SK-N-SH (cell line): ENCODE measurements at regions not wholly inside any gene's neighbourhood (a gene's known extent, or its start where the extent isn't known, plus 50 kb on each side); places are given as distances from the start of the nearest gene placed in this dataset.

ENCODE experiments used
- CTCF ChIA-PET: fragments of 300-600, 350-600 bp; formaldehyde crosslinking; extraction: SDS; loops from one replicate; lab custom pipeline; 2021; lab: Yijun Ruan, JAX
- POLR2A ChIA-PET: fragments of 350-600 bp; sonication (Branson Sonifier 250); formaldehyde crosslinking; extraction: SDS; loops from one replicate; lab custom pipeline; 2020; ENCODE audit warnings: antibody characterized with exemption, inconsistent platforms; lab: Yijun Ruan, JAX
- DNase-seq: peaks from one replicate; pipeline ENCODE4 v3.0.0; 2012
- H2AFZ ChIP-seq: fragments of 200-600 bp; sonication (generic); 2 replicates; pipeline ENCODE4 v1.8.1; 2016; ENCODE audit warnings: antibody characterized with exemption, mild to moderate bottlenecking, low read depth
- H3F3A ChIP-seq: fragments of 200-600 bp; sonication (generic); replicated peaks from 2 replicates; pipeline ENCODE3; 2016; ENCODE audit warnings: antibody characterized with exemption, mild to moderate bottlenecking; ENCODE audit not compliant: insufficient read depth
- H3K27ac ChIP-seq, 2 experiments: fragments of 200-500 bp in 1 of 2; fragments of 200-600 bp in 1 of 2; sonication (Bioruptor generic) in 1 of 2; sonication (generic), shearing (Covaris generic) in 1 of 2; 2 replicates each; pipeline versions ENCODE4 v1.5.1 to v1.6.1; 2014 to 2016; ENCODE audit warnings: low read depth in 2 of 2, inconsistent platforms in 1 of 2, low read length in 1 of 2, mild to moderate bottlenecking in 1 of 2, mixed read lengths in 1 of 2
- H3K27me3 ChIP-seq: fragments of 200-600 bp; sonication (generic), shearing (Covaris generic); 2 replicates; pipeline ENCODE4 v1.6.1; 2016; ENCODE audit warnings: mixed run types; ENCODE audit not compliant: insufficient read depth
- H3K36me3 ChIP-seq, 2 experiments: fragments of 200-500 bp in 1 of 2; fragments of 200-600 bp in 1 of 2; sonication (Bioruptor generic) in 1 of 2; sonication (generic) in 1 of 2; replicated peaks in 1 of 2; 2 replicates each; pipeline versions ENCODE3 to v1.5.1; 2014 to 2016; ENCODE audit warnings: low read length in 1 of 2, mild to moderate bottlenecking in 1 of 2; ENCODE audit not compliant: insufficient read depth in 2 of 2, control insufficient read depth in 1 of 2
- H3K4me1 ChIP-seq, 2 experiments: fragments of 200-500 bp in 1 of 2; fragments of 200-600 bp in 1 of 2; sonication (Bioruptor generic) in 1 of 2; sonication (generic), shearing (Covaris generic) in 1 of 2; 2 replicates each; pipeline versions ENCODE4 v1.5.1 to v1.6.1; 2014 to 2016; ENCODE audit warnings: low read depth in 1 of 2, low read length in 1 of 2, mixed run types in 1 of 2; ENCODE audit not compliant: insufficient read depth in 2 of 2, control insufficient read depth in 1 of 2
- H3K4me2 ChIP-seq: fragments of 200-600 bp; sonication (generic), shearing (Covaris generic); 2 replicates; pipeline ENCODE4 v1.6.1; 2017; ENCODE audit warnings: mixed run types
- H3K4me3 ChIP-seq, 2 experiments: fragments of 200-500 bp in 1 of 2; fragments of 200-600 bp in 1 of 2; sonication (Bioruptor generic) in 1 of 2; sonication (generic), shearing (Covaris generic) in 1 of 2; 2 replicates each; pipeline versions ENCODE4 v1.5.1 to v1.8.1; 2014 to 2016; ENCODE audit warnings: low read depth in 2 of 2, inconsistent platforms in 1 of 2, low read length in 1 of 2, mild to moderate bottlenecking in 1 of 2, mixed read lengths in 1 of 2, moderate library complexity in 1 of 2
- H3K79me2 ChIP-seq: fragments of 200-600 bp; sonication (generic); 2 replicates; pipeline ENCODE4 v1.8.1; 2017; ENCODE audit warnings: mild to moderate bottlenecking; ENCODE audit not compliant: insufficient read depth
- H3K9ac ChIP-seq: fragments of 200-600 bp; sonication (generic); 2 replicates; pipeline ENCODE4 v1.6.1; 2017; ENCODE audit warnings: mixed run types
- H3K9me2 ChIP-seq: fragments of 200-600 bp; sonication (generic); 2 replicates; pipeline ENCODE4 v1.6.1; 2017; ENCODE audit warnings: mixed run types
- H3K9me3 ChIP-seq: fragments of 200-600 bp; sonication (generic); 2 replicates; pipeline ENCODE4 v1.6.1; 2017; ENCODE audit warnings: mixed run types, mild to moderate bottlenecking, moderate library complexity
- H4K20me1 ChIP-seq: fragments of 200-600 bp; sonication (generic); 2 replicates; pipeline ENCODE4 v1.6.1; 2017; ENCODE audit warnings: mild to moderate bottlenecking, mixed run types; ENCODE audit not compliant: insufficient read depth
- CHD2 ChIP-seq: fragments of 150-350 bp; IDR thresholded peaks from 2 replicates; pipeline ENCODE4 v1.6.1; 2018; ENCODE audit warnings: low read length; ENCODE audit not compliant: partially characterized antibody
- ELF1 ChIP-seq: IDR thresholded peaks from 2 replicates; pipeline ENCODE4 v1.4.0; 2012
- EP300 ChIP-seq, 2 experiments: IDR thresholded peaks; 2 replicates each; pipeline versions ENCODE4 v1.4.0 to v1.6.1; 2012; ENCODE audit warnings: borderline replicate concordance in 1 of 2, low read depth in 1 of 2, low read length in 1 of 2
- EZH2phosphoT487 ChIP-seq: fragments of 200-600 bp; sonication (generic); IDR thresholded peaks from 2 replicates; pipeline ENCODE4 v1.6.1; 2017; ENCODE audit warnings: low read depth, mixed run types, mild to moderate bottlenecking, antibody characterized with exemption, moderate library complexity, borderline replicate concordance
- FOSL2 ChIP-seq: IDR thresholded peaks from 2 replicates; pipeline ENCODE4 v1.4.0; 2012; ENCODE audit warnings: low read depth, mild to moderate bottlenecking, moderate library complexity, borderline replicate concordance
- FOXJ3 ChIP-seq: sonication (generic); formaldehyde crosslinking; IDR thresholded peaks from 2 replicates; pipeline ENCODE4 v1.5.1; 2020; ENCODE audit warnings: mild to moderate bottlenecking, missing genetic modification reagents
- FOXM1 ChIP-seq: IDR thresholded peaks from 2 replicates; pipeline ENCODE4 v1.4.0; 2012; ENCODE audit warnings: low read depth, mild to moderate bottlenecking
- GATA2 ChIP-seq: sonication (generic); formaldehyde crosslinking; IDR thresholded peaks from 2 replicates; pipeline ENCODE4 v1.5.0; 2020; ENCODE audit warnings: mild to moderate bottlenecking, missing genetic modification reagents
- MEF2A ChIP-seq: IDR thresholded peaks from 2 replicates; pipeline ENCODE4 v1.4.0; 2012; ENCODE audit warnings: low read depth, borderline replicate concordance
- NFIC ChIP-seq: IDR thresholded peaks from 2 replicates; pipeline ENCODE4 v1.4.0; 2012; ENCODE audit warnings: borderline replicate concordance
- NRF1 ChIP-seq: IDR thresholded peaks from 2 replicates; pipeline ENCODE4 v1.6.1; 2012; ENCODE audit warnings: low read depth, mild to moderate bottlenecking, low read length
- RCOR1 ChIP-seq: fragments of 150-350 bp; IDR thresholded peaks from 2 replicates; pipeline ENCODE4 v1.6.1; 2017; ENCODE audit warnings: antibody characterized with exemption, low read length
- RXRA ChIP-seq: IDR thresholded peaks from 2 replicates; pipeline ENCODE4 v1.4.0; 2012; ENCODE audit warnings: low read depth, mild to moderate bottlenecking, borderline replicate concordance
- TAF1 ChIP-seq: IDR thresholded peaks from 2 replicates; pipeline ENCODE4 v1.6.1; 2012; ENCODE audit warnings: low read depth, mild to moderate bottlenecking, low read length, moderate library complexity, borderline replicate concordance
- TCF12 ChIP-seq: IDR thresholded peaks from 2 replicates; pipeline ENCODE4 v1.4.0; 2012
- TEAD4 ChIP-seq: IDR thresholded peaks from 2 replicates; pipeline ENCODE4 v1.4.0; 2012; ENCODE audit warnings: mild to moderate bottlenecking, borderline replicate concordance; ENCODE audit not compliant: insufficient read depth
- WGBS: methylation state at CpG from one replicate; pipeline ENCODE4 v1.1.6; 2017; ENCODE audit warnings: low lambda C conversion rate; 5-methylcytosine and 5-hydroxymethylcytosine counted together
- TF ChIP-seq, protein P1 (sequence below): IDR thresholded peaks from 2 replicates; pipeline ENCODE4 v1.4.0; 2012; ENCODE audit warnings: low read depth, borderline replicate concordance
- TF ChIP-seq, protein P2 (sequence below): IDR thresholded peaks from 2 replicates; pipeline ENCODE4 v1.6.1; 2012; ENCODE audit warnings: mild to moderate bottlenecking, low read depth, low read length, moderate library complexity
- TF ChIP-seq, protein P3 (sequence below): fragments of 150-350 bp; IDR thresholded peaks from 2 replicates; pipeline ENCODE4 v1.6.1; 2016; ENCODE audit warnings: mild to moderate bottlenecking, low read depth, low read length

DNA sequence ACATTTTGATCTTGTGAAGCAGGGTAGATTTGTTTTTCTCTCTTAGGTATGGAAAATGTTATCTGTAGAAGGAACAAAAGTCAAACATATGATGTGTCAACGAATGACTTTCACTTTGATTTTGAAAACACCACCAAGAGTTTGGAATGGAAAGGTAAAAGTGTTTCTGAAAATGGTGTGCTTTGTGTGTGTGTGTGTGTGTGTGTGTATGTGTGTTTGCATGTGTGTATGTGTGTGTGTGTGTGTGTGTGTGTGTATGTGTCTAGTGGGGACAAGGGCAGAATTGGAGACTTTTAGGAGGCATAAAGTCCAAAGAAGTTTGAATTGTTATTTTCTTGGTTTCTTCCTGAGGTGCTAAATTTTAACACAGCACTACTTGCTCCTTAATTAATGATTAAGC lies 115.4 kb upstream of the PRKCQ start:
- CTCF ChIA-PET = interaction anchor here (0.8 to 1.0 kb wide), 2 partner anchors 25 to 41 kb away, joined by 3 read pairs; no protein-coding TSS in a partner anchor
- TF ChIP-seq CHD2 = no peak
- TF ChIP-seq, protein P1, sequence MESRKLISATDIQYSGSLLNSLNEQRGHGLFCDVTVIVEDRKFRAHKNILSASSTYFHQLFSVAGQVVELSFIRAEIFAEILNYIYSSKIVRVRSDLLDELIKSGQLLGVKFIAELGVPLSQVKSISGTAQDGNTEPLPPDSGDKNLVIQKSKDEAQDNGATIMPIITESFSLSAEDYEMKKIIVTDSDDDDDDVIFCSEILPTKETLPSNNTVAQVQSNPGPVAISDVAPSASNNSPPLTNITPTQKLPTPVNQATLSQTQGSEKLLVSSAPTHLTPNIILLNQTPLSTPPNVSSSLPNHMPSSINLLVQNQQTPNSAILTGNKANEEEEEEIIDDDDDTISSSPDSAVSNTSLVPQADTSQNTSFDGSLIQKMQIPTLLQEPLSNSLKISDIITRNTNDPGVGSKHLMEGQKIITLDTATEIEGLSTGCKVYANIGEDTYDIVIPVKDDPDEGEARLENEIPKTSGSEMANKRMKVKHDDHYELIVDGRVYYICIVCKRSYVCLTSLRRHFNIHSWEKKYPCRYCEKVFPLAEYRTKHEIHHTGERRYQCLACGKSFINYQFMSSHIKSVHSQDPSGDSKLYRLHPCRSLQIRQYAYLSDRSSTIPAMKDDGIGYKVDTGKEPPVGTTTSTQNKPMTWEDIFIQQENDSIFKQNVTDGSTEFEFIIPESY = no peak

DNA sequence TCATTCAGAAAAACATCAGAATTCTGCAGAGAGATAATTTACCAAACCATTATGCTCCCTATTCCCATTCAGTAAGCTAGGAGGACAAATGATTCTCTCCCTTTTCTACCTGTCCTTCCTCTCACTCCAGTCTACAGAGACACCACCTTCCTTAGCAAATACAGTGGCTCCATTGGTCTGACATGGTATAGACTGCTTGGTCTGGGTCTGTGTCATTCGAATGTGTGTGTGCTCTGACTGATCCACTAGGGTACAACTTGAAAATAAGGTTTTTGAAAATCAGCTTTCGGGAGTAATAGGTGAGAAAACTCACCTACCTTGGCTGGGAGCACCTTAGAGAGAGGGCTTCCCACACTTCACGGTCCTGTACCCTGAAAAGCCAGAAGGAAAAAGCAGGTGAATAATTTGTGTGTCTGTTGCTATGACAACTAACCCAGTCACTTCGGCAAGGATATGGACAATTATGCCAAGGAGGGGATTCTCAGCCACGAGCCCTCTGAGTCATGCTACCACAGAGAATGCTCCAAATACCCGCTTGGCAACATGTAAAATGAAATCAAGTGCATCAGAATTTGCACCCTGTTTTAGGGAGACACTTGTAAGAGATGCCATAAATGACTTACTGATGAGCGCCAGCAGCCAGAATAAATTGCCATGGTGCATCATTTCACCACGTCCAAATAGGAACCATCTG lies 114.5 kb upstream of the PRKCQ start:
- 22% methylated on average over 8 of the region's 8 CpGs for WGBS
- no peak for DNase-seq
- Histone ChIP-seq H3K4me2 (no peak overlapping the region), H4K20me1 (no peaks in the 10 kb centered on the region), H3K9me2 (no peaks in the 10 kb centered on the region), H3F3A (no peaks in the 10 kb centered on the region)
- TF ChIP-seq CHD2 = no peak
- no peak for TF ChIP-seq ELF1
- TF ChIP-seq FOSL2 = no peak
- no peak for TF ChIP-seq TCF12
- no peak for TF ChIP-seq RCOR1
- no peak for TF ChIP-seq EP300 (IDR thresholded peaks at IDR 0.05; ENCODE audit: borderline replicate concordance in 1 of 2, low read depth in 1 of 2, low read length in 1 of 2)
- no peak for TF ChIP-seq GATA2
- no peak for TF ChIP-seq TAF1
- TF ChIP-seq MEF2A = no peak
- TF ChIP-seq TEAD4 = no peak
- TF ChIP-seq NRF1 = no peak
- TF ChIP-seq, protein P2, sequence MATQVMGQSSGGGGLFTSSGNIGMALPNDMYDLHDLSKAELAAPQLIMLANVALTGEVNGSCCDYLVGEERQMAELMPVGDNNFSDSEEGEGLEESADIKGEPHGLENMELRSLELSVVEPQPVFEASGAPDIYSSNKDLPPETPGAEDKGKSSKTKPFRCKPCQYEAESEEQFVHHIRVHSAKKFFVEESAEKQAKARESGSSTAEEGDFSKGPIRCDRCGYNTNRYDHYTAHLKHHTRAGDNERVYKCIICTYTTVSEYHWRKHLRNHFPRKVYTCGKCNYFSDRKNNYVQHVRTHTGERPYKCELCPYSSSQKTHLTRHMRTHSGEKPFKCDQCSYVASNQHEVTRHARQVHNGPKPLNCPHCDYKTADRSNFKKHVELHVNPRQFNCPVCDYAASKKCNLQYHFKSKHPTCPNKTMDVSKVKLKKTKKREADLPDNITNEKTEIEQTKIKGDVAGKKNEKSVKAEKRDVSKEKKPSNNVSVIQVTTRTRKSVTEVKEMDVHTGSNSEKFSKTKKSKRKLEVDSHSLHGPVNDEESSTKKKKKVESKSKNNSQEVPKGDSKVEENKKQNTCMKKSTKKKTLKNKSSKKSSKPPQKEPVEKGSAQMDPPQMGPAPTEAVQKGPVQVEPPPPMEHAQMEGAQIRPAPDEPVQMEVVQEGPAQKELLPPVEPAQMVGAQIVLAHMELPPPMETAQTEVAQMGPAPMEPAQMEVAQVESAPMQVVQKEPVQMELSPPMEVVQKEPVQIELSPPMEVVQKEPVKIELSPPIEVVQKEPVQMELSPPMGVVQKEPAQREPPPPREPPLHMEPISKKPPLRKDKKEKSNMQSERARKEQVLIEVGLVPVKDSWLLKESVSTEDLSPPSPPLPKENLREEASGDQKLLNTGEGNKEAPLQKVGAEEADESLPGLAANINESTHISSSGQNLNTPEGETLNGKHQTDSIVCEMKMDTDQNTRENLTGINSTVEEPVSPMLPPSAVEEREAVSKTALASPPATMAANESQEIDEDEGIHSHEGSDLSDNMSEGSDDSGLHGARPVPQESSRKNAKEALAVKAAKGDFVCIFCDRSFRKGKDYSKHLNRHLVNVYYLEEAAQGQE = no peak
- TF ChIP-seq FOXM1 = no peak
- TF ChIP-seq FOXJ3 (CRISPR knock-in tag) = no peak
- TF ChIP-seq, protein P3, sequence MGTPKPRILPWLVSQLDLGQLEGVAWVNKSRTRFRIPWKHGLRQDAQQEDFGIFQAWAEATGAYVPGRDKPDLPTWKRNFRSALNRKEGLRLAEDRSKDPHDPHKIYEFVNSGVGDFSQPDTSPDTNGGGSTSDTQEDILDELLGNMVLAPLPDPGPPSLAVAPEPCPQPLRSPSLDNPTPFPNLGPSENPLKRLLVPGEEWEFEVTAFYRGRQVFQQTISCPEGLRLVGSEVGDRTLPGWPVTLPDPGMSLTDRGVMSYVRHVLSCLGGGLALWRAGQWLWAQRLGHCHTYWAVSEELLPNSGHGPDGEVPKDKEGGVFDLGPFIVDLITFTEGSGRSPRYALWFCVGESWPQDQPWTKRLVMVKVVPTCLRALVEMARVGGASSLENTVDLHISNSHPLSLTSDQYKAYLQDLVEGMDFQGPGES = no peak
- TF ChIP-seq EZH2phosphoT487 = no peak
- TF ChIP-seq RXRA = no peak
- TF ChIP-seq NFIC = no peak
- TF ChIP-seq, all 33 proteins: peak for 0
- ChIA-PET CTCF (interaction anchor here (1.0 kb wide), 1 partner anchor 24 kb away, joined by 3 read pairs; no protein-coding TSS in a partner anchor), POLR2A (no interaction called here)
- H3K9ac ChIP-seq = no peak overlapping the region
- H3K79me2 ChIP-seq = no peaks in the 10 kb centered on the region
- H3K36me3 ChIP-seq = no peaks in the 10 kb centered on the region
- H3K27me3 ChIP-seq = no peaks in the 10 kb centered on the region; the same call in 1 of the 2 replicates
- H3K4me3 ChIP-seq = no peak overlapping the region
- no peaks in the 10 kb centered on the region for H3K4me1 ChIP-seq
- no peak overlapping the region for H2AFZ ChIP-seq
- no peaks in the 10 kb centered on the region for H3K9me3 ChIP-seq
- no peak overlapping the region for H3K27ac ChIP-seq

More for the DNA sequence above, 115.4 kb upstream of the PRKCQ start:
- WGBS = 31% methylated on average over 1 of the region's 1 CpG
- H2AFZ ChIP-seq = no peak overlapping the region
- POLR2A ChIA-PET = no interaction called here
- no peaks in the 10 kb centered on the region for H3K9me3 ChIP-seq
- H3K9ac ChIP-seq = no peak overlapping the region
- H3K27me3 ChIP-seq = no peaks in the 10 kb centered on the region; the same call in 1 of the 2 replicates
- H3K79me2 ChIP-seq = no peaks in the 10 kb centered on the region
- H4K20me1 ChIP-seq = no peaks in the 10 kb centered on the region
- no peak for DNase-seq
- no peaks in the 10 kb centered on the region for H3K4me1 ChIP-seq
- no peak overlapping the region for H3K4me2 ChIP-seq
- H3K27ac ChIP-seq = no peak overlapping the region
- H3F3A ChIP-seq = no peaks in the 10 kb centered on the region
- no peak overlapping the region for H3K4me3 ChIP-seq
- no peaks in the 10 kb centered on the region for H3K36me3 ChIP-seq
- H3K9me2 ChIP-seq = no peaks in the 10 kb centered on the region
